Right atrium auricular region (tissue), 2 donors: ENCODE measurements at regions not wholly inside any gene's neighbourhood (a gene's known extent, or its start where the extent isn't known, plus 50 kb on each side); places are given as distances from the start of the nearest gene placed in this dataset.
A peak's percentile ranks its signal among the peaks of the same experiment; 100 is the strongest.

Experiments
- DNase-seq: peaks from one replicate; pipeline ENCODE4 v3.0.0-alpha.2; 2019; ENCODE audit warnings: low spot score
- H3K27ac ChIP-seq, 2 donors: fragments of 200-600 bp; sonication (generic); 1 replicate in 1 of 2; 2 replicates in 1 of 2; pipeline ENCODE4 v1.5.1; 2016 to 2019
- H3K27me3 ChIP-seq, 2 donors: fragments of 200-600 bp; sonication (generic); one replicate each; pipeline versions ENCODE4 v1.5.1 to v1.6.0; 2017 to 2019
- H3K36me3 ChIP-seq: fragments of 200-600 bp; sonication (generic); one replicate; pipeline ENCODE4 v1.5.1; 2016
- H3K4me1 ChIP-seq, 2 donors: fragments of 200-600 bp; sonication (generic); one replicate each; pipeline versions ENCODE4 v1.5.1 to v1.6.0; 2017 to 2019
- H3K4me3 ChIP-seq, 2 donors: fragments of 200-600 bp; sonication (generic); 1 replicate in 1 of 2; 2 replicates in 1 of 2; pipeline ENCODE4 v1.5.1; 2017 to 2019; ENCODE audit warnings: mild to moderate bottlenecking in 1 of 2, moderate library complexity in 1 of 2
- H3K9me3 ChIP-seq, 2 donors: fragments of 200-600 bp; sonication (generic); one replicate each; pipeline ENCODE4 v1.5.1; 2019
- CTCF ChIP-seq, 2 donors: fragments of 200-600 bp; sonication (generic); IDR thresholded peaks; one replicate each; pipeline ENCODE4 v1.5.1; 2019; ENCODE audit warnings: antibody characterized with exemption in 2 of 2

GRCh38 chr12:59405992-59406391, 189.8 kb upstream of the SLC16A7 start:
- DNase-seq: no peak
- TF ChIP-seq CTCF (IDR thresholded peaks at IDR 0.05): no peak
- Histone ChIP-seq H3K27me3 (no peaks in the 10 kb centered on the region), H3K4me3 (no peak overlapping the region), H3K27ac (no peak overlapping the region), H3K36me3 (no peaks in the 10 kb centered on the region), H3K4me1 (no peaks in the 10 kb centered on the region), H3K9me3 (no peaks in the 10 kb centered on the region)

GRCh38 chr12:59404109-59404650, 191.6 kb upstream of the SLC16A7 start:
- DNase-seq: no peak
- no peaks in the 10 kb centered on the region for H3K36me3 ChIP-seq
- H3K4me3 ChIP-seq: no peak overlapping the region
- H3K27ac ChIP-seq: no peak overlapping the region
- H3K9me3 ChIP-seq: no peaks in the 10 kb centered on the region
- H3K27me3 ChIP-seq: no peaks in the 10 kb centered on the region
- no peaks in the 10 kb centered on the region for H3K4me1 ChIP-seq
- TF ChIP-seq CTCF (IDR thresholded peaks at IDR 0.05): no peak

- no peak for DNase-seq
Measured at GRCh38 chr12:59403259-59403932, 192.4 kb upstream of the SLC16A7 start.

GRCh38 chr12:59401862-59402261, 194.0 kb upstream of the SLC16A7 start:
- TF ChIP-seq CTCF (IDR thresholded peaks at IDR 0.05): no peak
- Histone ChIP-seq H3K36me3 (no peaks in the 10 kb centered on the region), H3K27ac (no peak overlapping the region), H3K9me3 (no peaks in the 10 kb centered on the region), H3K27me3 (no peaks in the 10 kb centered on the region), H3K4me3 (no peak overlapping the region), H3K4me1 (no peaks in the 10 kb centered on the region)
- no peak for DNase-seq

More at GRCh38 chr12:59403259-59403932, 192.4 kb upstream of the SLC16A7 start:
- Histone ChIP-seq H3K27me3 (no peaks in the 10 kb centered on the region), H3K36me3 (no peaks in the 10 kb centered on the region), H3K9me3 (no peaks in the 10 kb centered on the region), H3K4me1 (no peaks in the 10 kb centered on the region), H3K4me3 (no peak overlapping the region), H3K27ac (no peak overlapping the region)
- peak; percentile 64 to 79 for TF ChIP-seq CTCF (IDR thresholded peaks at IDR 0.05)

GRCh38 chr12:59398164-59398563, 197.7 kb upstream of the SLC16A7 start:
- Histone ChIP-seq H3K9me3 (no peaks in the 10 kb centered on the region), H3K27ac (no peak overlapping the region), H3K4me1 (no peaks in the 10 kb centered on the region), H3K4me3 (no peak overlapping the region), H3K27me3 (no peaks in the 10 kb centered on the region), H3K36me3 (no peaks in the 10 kb centered on the region)
- TF ChIP-seq CTCF (IDR thresholded peaks at IDR 0.05): no peak
- DNase-seq: no peak

GRCh38 chr12:59396919-59397318, 198.9 kb upstream of the SLC16A7 start:
- no peaks in the 10 kb centered on the region for H3K9me3 ChIP-seq
- no peak overlapping the region for H3K4me3 ChIP-seq
- TF ChIP-seq CTCF (IDR thresholded peaks at IDR 0.05): no peak
- no peaks in the 10 kb centered on the region for H3K4me1 ChIP-seq
- no peaks in the 10 kb centered on the region for H3K36me3 ChIP-seq
- H3K27ac ChIP-seq: no peak overlapping the region
- H3K27me3 ChIP-seq: no peaks in the 10 kb centered on the region
- no peak for DNase-seq
